ENCODE measurements at regions not wholly inside any gene's neighbourhood (a gene's known extent, or its start where the extent isn't known, plus 50 kb on each side); places are given as distances from the start of the nearest gene placed in this dataset.

- H3K9me3 ChIP-seq (ENCODE audit: control insufficient read depth in 2 of 3, insufficient read depth in 1 of 3, low read length in 3 of 3): no peaks in the 10 kb centered on the region
- no peaks in the 10 kb centered on the region for H3K36me3 ChIP-seq (ENCODE audit: control insufficient read depth in 2 of 3, insufficient read depth in 3 of 3, low read length in 3 of 3)
- DNase-seq (peak in 4 of 5 donors; percentile 45 to 79 (median 60)), FAIRE-seq (no peak)
- no peak for TF ChIP-seq CTCF (IDR thresholded peaks at IDR 0.05; ENCODE audit: borderline replicate concordance, extremely low read depth, insufficient read depth)
- no peak overlapping the region for H3K4me3 ChIP-seq (ENCODE audit: low read length in 3 of 3)
- peak overlapping the region; percentile 53 to 57 for H3K27ac ChIP-seq (ENCODE audit: low read depth in 2 of 2, low read length in 2 of 2)
- peak overlapping the region in 1 of 3 donors; percentile 34 for H3K9ac ChIP-seq (ENCODE audit: low read length in 3 of 3)
- intact Hi-C loops (cut with DNase I): no loop called here
- no peaks in the 10 kb centered on the region for H3K27me3 ChIP-seq (ENCODE audit: control insufficient read depth, insufficient read depth, low read length)
- H3K4me1 ChIP-seq (ENCODE audit: control insufficient read depth in 2 of 3, insufficient read depth in 2 of 3, low read depth in 1 of 3, low read length in 3 of 3): peaks cover 0 to 6% (median 0%) of the 10 kb centered on the region in 3 donors
Observed at GRCh38 chr16:87177673-87178072, 139.5 kb downstream of the C16orf95 start.

GRCh38 chr16:87178177-87178863 is 138.9 kb downstream of the C16orf95 start:
- H3K27ac ChIP-seq (ENCODE audit: low read depth in 2 of 2, low read length in 2 of 2): peak overlapping the region; percentile 54 to 57
- peak overlapping the region in 1 of 3 donors; percentile 21 for H3K4me3 ChIP-seq (ENCODE audit: low read length in 3 of 3)
- H3K9me3 ChIP-seq (ENCODE audit: control insufficient read depth in 2 of 3, insufficient read depth in 1 of 3, low read length in 3 of 3): no peaks in the 10 kb centered on the region
- no peaks in the 10 kb centered on the region for H3K36me3 ChIP-seq (ENCODE audit: control insufficient read depth in 2 of 3, insufficient read depth in 3 of 3, low read length in 3 of 3)
- peak overlapping the region in 1 of 3 donors; percentile 34 for H3K9ac ChIP-seq (ENCODE audit: low read length in 3 of 3)
- DNase-seq (peak in 3 of 5 donors; percentile 50 to 89 (median 57)), FAIRE-seq (no peak)
- no peaks in the 10 kb centered on the region for H3K27me3 ChIP-seq (ENCODE audit: control insufficient read depth, insufficient read depth, low read length)
- intact Hi-C loops (cut with DNase I): no loop called here
- no peak for TF ChIP-seq CTCF (IDR thresholded peaks at IDR 0.05; ENCODE audit: borderline replicate concordance, extremely low read depth, insufficient read depth)
- H3K4me1 ChIP-seq (ENCODE audit: control insufficient read depth in 2 of 3, insufficient read depth in 2 of 3, low read depth in 1 of 3, low read length in 3 of 3): peaks cover 0 to 6% (median 0%) of the 10 kb centered on the region in 3 donors

- no peaks in the 10 kb centered on the region for H3K9me3 ChIP-seq (ENCODE audit: control insufficient read depth in 2 of 3, insufficient read depth in 1 of 3, low read length in 3 of 3)
- no peaks in the 10 kb centered on the region for H3K27me3 ChIP-seq (ENCODE audit: control insufficient read depth, insufficient read depth, low read length)
- intact Hi-C loops (cut with DNase I): no loop called here
- H3K36me3 ChIP-seq (ENCODE audit: control insufficient read depth in 2 of 3, insufficient read depth in 3 of 3, low read length in 3 of 3): no peaks in the 10 kb centered on the region
- peaks cover 0 to 6% (median 0%) of the 10 kb centered on the region in 3 donors for H3K4me1 ChIP-seq (ENCODE audit: control insufficient read depth in 2 of 3, insufficient read depth in 2 of 3, low read depth in 1 of 3, low read length in 3 of 3)
- TF ChIP-seq CTCF (IDR thresholded peaks at IDR 0.05; ENCODE audit: borderline replicate concordance, extremely low read depth, insufficient read depth): no peak
- H3K27ac ChIP-seq (ENCODE audit: low read depth in 2 of 2, low read length in 2 of 2): peak overlapping the region; percentile 54 to 57
- no peak for FAIRE-seq
- H3K4me3 ChIP-seq (ENCODE audit: low read length in 3 of 3): no peak overlapping the region
- DNase-seq: peak; percentile 60 to 90 (median 67)
- no peak overlapping the region for H3K9ac ChIP-seq (ENCODE audit: low read length in 3 of 3)
Observed at GRCh38 chr16:87178977-87179376, 138.2 kb downstream of the C16orf95 start.

Data from kidney (tissue), 13 donors.